GM21786 (cell line): ENCODE measurements at regions not wholly inside any gene's neighbourhood (a gene's known extent, or its start where the extent isn't known, plus 50 kb on each side); places are given as distances from the start of the nearest gene placed in this dataset.

Experiments used
- ATAC-seq: cut with Tn5 transposase; IDR thresholded peaks from one replicate; pipeline ENCODE4 v1.9.1; 2021; ENCODE audit not compliant: unreplicated experiment

DNA sequence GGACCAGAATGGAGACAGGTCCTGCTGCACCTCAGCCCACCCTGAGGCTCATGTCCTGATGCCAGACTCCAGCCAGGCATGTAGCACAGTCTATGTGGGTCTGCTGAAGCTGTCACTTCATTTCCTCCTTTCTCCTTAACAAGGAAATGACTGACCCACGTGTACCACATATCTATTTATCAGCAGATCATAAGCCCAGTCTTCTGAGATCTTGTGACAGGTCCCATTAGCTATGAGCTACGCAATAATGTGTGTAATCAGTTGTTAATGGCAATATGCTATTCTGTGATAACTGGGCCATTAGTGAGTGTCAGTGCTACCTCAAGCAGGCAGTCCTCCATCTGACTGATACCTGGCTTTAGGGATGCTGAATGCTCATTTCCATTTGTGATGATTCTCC, 615.3 kb downstream of the BCL11A start:
- ATAC-seq: no peak

DNA sequence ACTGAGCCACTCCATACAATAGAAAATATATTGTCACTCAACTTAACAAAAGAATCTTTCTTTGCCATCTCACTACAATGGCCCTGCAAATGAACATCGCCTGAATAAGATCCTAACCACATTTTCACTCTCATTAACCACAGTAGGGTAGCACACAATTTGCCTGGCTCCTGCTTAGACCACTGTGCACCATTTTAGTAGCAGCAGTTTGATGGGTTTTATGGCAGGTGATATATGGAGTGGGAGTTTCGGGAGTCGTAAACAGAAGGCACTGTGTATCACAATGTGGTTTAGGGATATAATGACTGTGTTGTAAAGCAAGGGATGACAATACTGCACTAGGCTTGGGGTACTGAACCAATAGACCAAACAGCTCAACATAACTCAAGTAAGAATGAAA, 617.4 kb downstream of the BCL11A start:
- ATAC-seq: no peak

DNA sequence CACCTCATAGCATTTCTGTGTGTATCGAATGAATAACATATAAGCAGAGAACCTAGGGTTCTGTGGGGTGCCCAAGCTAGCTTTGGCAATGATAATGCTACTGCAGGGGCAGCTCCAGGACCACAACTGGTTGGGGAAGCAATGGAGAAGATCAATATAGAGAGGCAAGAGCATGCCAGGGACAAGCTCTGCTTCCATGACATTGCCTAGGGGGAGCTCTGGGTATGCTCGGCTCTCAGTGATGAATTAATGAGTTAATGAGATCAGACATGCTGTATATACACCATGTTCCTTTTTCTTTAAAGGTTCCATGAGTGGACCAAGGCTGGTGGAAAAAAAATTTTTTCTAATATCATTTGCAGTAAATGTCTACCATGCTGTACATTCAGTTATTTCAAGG, 618.4 kb downstream of the BCL11A start:
- ATAC-seq: no peak

DNA sequence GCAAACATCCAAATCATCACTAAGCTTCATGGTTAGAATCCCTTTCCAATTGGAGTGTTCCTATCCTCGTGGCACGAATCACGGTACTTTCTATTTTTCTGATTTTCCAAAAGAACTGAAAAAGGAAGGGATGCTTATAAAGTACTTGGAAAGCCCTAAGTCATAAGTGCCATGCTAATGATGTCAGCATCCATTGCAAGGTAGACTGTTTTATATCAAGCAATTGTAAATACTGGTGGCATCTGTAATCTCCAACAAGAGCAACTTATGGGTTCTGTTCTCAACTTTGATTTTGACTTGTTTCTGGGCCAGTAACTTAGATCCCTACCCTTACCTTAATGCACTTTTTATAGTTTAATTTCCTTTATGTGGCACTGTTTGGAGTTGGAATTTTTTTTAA, 619.5 kb downstream of the BCL11A start:
- ATAC-seq: no peak

DNA sequence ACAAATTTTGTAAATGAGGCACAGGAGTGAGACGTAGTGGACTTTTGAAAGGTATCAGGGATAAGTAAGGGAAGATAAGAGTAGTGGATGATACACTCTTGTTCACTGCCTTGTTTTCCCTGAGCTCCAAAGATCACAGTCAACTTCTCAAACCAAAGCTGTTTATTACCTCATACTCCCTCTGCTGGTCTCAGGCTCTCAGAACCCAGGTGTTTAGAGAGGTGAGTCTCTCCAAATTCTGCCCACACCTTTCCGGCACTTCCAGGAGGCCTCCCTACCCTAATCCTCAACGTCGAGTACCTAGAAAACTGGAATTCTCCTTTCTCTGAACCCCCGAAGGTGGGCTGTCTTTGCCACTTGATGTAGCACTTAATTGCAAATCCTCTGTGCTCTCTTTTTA, 621.1 kb downstream of the BCL11A start:
- ATAC-seq: no peak

DNA sequence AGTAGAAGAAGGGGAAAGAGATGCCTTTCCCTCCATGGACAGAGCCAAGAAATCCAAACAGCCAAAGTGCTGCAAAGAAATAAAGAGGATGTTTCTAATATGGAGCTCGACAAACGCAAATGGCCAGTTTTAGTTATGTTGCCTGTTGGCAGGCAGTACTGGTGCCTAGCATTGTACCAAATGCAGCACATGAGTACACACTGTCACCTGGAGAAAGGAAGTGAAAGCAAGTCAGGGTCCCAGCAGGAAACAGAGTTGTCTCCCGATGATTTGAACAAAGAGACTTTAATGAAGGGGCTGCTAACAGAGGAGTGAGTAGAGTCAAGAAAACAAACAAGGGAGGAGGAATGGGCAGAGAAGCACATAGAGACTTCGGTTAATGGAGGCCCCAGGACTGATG, 623.0 kb downstream of the BCL11A start:
- ATAC-seq: no peak

DNA sequence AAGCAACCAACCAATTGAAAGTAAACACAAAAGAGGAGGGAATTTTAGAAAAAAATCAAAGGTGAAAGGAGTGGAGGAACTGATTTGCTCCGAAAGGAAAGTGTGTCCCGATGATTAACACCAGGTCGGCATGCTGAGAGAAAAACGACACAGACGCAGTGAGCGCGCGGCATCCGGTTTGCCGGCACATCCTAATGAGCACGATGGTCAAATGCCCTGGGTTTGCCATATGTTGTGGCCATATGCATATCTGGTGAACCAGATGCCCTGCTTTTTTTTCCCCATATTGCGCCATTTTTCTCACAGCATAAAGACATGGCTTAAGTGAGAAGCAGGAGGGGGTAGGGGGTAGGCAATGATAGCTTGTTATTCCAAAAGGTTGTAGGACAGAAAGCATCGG, 626.7 kb downstream of the BCL11A start:
- ATAC-seq: no peak

DNA sequence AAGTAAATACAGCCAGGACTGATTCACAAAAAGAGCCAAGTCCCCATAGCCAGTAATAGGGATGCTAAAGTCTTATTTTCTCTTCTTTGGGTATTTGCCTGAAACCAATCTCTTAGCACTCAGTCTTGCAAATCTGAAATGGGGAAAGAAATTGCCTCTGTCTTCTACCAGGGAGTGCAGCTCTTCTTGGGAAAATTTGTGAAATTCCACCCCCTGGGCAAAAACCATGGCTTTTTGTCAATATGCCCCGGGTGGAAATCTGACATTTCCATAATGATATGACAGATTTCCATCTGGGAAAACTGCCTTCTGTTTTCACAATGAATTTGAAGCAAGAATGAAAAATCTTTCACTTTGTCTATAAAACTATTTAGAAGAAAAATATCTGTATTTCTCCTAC, 628.1 kb downstream of the BCL11A start:
- ATAC-seq: no peak

DNA sequence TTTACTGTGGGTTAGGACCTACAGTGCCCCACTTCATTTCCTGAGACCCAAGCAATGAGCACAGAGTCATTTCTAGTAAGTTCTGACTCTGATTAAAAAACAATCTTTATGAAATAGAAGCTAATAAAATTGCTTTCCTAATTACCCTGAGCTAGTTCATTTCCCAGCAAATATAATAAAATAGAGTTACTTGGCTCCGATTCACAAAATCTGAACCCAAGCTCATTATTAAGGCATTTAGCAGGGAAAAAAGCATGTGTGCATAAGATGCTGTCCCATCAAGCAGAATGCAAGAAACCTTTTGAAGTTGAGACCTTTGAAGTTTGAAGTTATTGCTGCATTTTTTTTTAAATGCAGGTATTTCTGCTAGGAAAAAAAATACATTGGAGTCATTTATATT, 629.1 kb downstream of the BCL11A start:
- ATAC-seq: no peak

DNA sequence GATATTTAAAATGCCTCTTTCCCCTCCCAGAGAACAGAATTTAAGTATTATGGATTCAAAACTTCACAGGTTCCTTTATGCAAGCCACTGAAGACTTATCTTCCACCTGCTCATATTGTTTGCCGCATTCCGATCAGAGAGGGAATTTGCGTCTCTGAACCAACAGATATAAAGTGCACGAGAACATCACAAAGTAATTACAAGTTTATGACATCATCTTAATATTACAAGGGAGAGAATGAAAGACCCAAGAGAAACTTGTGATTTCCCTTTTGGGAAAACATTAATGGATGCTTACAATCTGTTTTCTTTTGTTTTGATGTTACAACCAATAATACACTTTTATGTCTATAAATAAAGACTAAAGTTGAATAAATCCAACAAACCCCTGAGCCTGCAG, 631.0 kb downstream of the BCL11A start:
- ATAC-seq: no peak

DNA sequence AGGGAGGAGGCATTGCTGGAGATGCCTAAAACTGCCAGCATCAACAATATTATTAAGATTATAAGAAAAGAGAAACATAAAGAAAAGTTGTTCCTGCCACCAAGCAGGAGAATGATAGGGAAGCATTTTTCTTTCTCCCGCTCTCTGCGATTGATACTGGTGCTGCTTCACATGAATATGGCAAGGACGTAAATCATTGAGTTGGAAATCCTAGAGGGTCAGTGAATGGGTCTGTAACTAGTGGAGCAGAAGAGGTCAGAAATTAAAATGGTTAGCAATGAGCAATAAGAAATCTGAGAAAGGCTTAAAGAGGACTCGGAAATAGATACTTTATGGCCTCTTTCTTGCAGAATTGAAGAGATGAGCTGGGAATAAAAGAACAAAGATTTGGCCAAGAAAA, 631.7 kb downstream of the BCL11A start:
- no peak for ATAC-seq

DNA sequence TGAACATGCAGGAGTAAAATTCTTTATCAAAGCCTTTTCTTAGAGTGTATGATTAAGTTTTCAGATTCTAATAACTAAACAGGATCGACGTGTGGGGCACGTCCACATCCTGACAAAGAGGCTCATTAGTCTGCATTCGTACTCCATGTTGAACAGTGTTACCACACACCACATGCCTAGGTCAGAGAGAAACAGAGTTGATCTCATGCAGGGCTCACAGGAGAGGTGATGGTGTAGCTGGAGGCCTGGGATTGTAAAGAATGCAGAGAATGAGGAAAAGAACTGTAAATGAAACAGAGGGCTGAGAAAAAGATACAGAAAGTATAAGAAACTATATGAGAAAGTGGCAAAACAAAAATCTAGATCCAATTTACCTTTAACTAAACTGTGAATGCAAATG, 632.5 kb downstream of the BCL11A start:
- no peak for ATAC-seq

DNA sequence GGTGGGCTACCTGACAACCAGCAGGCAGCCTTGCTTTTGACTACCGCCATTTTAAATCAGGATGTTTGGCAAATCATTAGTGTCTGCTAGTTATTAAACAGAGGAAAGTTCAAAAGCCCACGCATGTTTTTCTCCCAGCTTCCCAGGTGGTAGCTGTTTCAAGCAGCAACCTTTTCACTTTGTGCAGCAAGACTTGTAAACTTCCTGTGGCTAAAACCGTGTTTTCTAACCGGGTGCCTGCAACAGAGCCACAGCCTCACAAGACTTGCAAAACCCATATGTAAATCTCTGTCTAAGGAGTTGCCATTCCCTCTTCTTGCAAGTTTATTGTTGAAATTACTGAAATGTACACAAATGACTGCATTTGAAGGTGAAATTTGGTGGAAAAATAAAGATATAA, 633.1 kb downstream of the BCL11A start:
- no peak for ATAC-seq

DNA sequence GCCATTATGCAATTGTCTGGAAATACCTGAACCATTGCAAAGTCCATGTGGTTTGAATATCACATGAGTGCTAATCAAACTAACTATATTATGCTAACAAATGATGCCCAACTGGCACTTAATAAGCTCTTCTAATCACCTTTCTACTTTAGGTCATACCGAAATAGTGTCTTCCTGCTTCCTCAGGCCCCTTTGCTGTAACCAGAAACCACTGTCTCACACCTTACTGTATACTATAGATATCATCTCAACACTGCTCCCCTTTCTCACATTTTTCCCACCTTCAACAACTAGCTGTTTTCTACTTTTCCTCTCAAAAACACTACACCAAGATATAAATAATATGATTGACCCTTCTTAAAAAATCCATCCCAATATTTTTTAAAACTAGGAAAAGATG, 633.9 kb downstream of the BCL11A start:
- no peak for ATAC-seq

DNA sequence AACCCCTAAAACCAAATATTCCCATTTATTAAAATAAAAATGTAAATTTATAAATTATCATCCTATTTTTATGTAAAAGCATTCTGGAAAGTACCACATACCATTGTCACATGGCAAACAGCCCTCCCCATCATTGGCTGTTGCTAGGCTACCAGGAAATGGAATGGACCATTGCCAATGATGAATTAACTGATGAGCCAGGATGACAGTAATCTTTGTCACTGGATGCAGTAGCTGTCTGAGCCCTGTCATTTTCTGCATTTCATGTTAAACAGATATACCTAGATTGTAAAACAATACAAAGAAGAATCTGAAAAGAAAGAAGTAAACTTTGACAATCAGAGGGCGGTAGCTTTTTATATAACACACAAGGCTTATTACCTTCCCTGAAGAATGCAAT, 641.4 kb downstream of the BCL11A start:
- no peak for ATAC-seq

DNA sequence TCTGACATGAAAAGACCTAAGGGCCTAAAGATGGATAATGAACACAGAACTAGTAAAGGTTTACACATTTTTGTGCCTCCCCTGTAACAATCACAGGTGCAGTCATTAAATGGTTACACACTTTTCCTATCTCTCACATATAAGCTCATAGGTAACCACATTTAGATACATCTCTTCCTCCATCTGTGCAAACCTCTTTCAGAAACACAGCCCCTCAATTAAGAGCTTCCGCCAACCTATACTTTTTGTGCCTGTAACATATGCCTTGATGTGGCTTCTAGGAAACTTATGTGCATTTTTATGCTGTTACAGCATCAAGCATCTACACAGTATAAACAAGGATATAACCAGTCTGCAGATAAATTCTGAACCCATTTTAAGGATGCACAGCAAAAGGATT, 643.3 kb downstream of the BCL11A start:
- no peak for ATAC-seq

DNA sequence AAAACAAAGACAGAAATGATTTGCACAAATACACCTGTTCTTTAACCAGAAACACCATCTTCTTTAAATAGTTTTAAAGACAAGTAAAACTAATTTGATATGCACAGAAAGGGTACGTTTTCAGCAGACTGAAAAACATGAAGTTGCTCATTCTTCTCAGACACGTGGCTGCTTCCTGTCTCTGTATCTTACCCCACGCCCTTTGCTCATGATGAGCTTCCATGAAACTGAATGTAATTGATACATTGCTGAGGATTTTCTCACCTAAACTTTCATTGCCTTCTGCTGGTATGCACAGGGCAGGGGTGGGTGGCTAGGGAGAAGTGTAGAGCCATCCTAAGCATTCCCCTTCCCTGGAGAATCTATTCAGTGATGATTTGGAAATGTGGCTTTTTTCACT, 644.3 kb downstream of the BCL11A start:
- no peak for ATAC-seq

DNA sequence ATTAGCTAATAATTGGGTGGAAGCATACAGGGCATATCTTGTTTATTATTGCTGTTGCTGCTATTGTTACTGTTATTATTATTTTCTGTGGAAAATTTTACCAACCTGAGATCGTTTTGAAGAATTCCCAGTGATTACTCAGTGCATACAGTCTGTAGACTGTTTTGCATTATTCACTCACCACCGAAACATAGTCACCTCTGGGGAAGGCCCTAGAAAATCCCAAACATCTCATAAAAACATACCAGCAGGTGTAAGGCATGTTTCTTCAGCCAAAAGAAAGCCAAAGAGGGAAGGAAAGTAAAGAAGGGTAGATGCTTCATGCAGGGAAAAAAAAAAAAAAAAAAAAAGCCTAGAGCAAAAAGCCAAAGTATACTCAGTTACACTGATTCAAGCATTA, 647.7 kb downstream of the BCL11A start:
- ATAC-seq: no peak

DNA sequence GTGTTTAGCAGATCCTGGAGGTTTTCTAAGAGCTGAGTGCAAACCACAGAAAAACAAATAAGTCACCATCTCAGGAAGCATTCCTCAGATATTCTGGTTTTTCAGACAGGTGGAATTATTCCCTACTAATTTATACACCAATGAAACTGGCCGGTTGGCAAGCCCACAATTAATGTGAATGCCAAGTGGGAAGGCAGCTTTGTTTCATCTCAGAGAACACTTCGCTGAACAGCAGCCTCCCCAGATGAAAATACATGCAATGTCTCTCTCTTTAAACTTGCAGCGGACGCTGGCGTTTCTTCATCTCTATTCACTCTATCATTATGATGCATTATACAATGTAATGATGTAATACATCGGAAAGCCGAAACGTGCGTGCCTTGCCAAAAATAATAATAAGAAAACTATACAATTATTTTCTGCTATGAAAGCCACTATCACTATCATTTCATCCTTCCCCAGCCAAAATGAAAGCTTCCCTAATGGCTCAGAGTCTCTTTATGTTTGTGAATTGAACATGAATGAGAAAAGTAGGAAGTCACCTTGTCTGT, 649.4 kb downstream of the BCL11A start:
- ATAC-seq: no peak

DNA sequence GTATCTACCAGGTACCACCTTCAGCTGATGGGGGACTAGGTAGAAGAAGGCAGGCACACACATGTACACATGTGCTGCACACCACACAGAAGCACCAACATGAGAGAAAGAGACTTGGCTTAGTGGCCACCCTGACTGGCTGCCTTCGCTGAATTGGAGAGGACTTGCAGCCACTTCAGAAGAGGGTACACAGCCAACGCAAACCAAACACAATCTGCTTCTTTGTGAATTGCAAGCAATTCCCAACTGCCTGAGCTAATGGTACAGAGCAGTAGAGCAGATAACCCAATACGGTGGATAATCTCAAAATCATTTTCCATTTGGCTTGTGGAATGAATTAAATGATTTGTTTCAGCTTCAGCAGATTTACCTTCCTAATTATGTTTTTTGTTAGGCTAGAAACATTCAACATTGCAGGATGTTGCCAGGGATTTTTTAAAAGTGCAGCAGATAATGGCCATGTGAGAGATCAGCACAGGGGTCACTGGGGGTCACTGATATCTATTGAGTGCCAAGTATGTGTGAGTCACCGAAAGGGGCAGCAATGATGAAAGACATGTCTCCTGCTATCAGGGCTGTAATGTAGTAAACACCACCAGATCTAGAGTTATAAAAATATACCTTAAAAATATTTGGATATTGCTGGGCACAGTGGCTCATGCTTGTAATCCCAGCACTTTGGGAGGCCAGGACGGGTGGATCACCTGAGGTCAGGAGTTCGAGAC, 652.6 kb downstream of the BCL11A start:
- ATAC-seq: no peak

DNA sequence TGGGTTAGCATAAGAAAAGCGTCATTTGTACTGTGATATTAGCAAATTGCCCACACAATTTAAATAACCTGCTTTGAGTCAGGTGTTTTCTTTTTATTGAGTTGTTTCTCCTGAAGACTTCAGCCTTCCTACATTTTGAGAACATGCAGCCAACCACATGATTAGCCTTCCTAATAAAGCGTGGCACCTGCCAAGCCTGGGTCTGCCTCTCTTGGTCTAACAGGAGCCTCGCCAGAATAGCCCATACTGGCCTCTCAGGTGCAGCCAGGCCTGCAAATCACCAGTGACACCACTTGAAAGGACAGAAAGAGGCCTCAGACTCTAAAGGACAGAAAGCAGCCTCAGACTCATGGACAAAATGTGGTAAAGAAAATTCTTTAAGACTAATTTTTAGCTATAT, 653.8 kb downstream of the BCL11A start:
- no peak for ATAC-seq

DNA sequence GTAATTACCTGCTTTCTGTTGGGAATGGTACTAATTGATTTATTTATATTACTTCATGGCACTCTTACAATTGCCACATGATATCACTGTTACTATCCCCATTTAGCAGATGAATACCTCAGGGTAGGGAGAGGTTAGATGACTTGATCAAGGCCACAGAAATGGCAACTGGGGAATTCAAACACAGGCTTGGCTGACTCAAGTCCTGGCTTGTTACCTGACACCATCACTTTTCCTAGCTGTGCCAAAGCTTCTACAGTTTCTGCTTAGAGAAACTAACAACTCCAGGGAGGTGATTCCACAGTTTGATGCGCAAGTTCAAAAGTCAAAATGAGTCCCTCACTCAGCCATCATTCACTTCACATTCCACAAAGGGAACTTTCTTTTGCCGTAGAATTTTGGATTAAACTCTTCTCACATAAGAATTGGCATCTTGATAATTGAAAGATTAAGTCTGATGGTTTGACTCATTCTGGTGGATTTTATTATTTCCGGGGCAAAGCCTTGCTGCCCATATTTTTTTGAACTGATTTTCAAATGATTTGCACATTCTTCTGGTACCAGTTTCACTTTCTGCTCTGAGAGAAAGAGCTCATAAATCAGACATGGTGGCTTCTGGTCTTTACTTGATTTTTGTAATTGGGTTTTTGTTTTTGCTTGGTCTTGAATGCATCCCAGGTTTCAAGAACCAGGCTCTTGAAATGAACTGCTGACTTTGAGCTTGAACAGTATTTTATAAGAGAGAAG, 656.8 kb downstream of the BCL11A start:
- ATAC-seq: no peak

DNA sequence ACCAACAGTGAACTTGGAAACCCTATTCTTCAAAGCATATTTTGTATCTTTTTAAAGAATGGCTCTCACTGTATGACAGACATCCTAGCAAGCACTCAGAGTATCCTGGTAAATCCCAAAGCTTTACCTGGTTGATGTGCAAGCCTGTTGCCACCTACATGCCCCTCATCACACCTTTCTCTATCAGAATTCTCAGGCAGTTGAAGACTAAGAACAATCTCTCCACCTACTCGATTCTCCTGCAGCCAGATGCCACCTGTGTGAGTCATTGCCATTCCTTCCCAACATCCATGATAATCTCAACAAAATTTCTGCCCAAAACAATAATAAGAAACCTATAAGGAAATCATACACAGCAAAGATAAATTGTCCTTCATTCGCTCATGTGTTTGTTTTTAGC, 659.8 kb downstream of the BCL11A start:
- no peak for ATAC-seq
